NCI-H82 treated with DMSO at 0.1 percent for 48 hours (cell line): ENCODE measurements at regions not wholly inside any gene's neighbourhood (a gene's known extent, or its start where the extent isn't known, plus 50 kb on each side); places are given as distances from the start of the nearest gene placed in this dataset.
"Not testable (repeated sequence)": the region's sequence is repeated elsewhere in the genome, so short reads cannot be mapped to it uniquely, and the experiment has no call there.

Experiments used
- DNase-seq: peaks from one replicate; lab custom pipeline; 2025; ENCODE audit not compliant: unreplicated experiment; lab: John Stamatoyannopoulos, UW

DNA sequence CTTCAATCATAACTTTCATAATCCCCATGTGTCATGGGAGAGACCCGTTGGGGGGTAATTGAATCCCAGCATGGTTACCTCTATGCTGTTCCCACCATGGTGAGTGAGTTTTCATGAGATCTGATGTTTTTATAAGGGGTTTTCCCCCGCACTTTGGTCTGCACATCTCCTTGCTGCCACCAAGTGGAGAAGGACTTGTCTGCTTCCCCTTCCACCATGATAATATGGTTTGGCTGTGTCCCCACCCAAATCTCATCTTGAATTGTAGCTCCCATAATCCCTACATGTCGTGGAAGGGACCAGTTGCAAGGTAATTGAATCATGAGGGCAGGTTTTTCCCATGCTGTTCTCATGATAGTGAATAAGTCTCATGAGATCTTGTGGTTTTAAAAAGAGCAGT lies 524.9 kb downstream of the SLITRK5 start:
- no peak for DNase-seq

DNA sequence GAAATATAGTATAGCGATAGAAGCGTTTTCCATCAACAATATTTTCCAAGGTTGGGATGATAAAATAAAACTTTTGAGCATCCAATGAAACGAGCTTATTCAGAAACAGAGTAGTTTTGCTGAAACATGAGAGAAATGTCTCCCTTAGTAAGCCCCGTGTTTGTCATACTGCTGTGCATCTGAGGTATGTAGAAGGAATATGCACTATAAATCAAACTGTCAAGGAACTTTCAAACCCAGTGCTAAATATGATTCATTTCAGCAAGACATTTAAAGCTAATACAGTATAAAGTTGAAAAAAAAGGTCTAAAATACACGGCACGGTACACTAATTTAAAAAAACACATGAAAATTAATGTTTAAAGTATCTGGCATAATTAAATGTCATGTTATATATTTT lies 546.2 kb downstream of the SLITRK5 start:
- DNase-seq, result no peak

DNA sequence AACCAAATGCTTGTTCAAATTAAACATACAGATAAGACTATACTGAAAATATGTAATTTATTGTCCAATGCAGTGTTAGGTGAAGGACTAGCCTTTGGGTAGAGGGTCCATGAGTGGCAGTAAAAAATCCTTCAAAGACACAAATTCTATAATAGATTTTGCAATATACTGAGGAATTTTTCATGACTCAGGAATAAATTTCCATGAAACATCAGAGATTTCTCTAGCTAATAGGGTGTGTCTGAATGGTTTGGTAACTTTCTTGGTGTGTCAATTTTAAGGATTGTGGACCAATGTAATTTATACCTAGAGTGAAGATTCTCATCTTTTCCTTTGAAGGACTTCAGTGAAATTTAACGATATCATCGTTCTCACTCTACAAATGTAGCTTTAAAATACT lies 546.7 kb downstream of the SLITRK5 start:
- DNase-seq, result no peak

DNA sequence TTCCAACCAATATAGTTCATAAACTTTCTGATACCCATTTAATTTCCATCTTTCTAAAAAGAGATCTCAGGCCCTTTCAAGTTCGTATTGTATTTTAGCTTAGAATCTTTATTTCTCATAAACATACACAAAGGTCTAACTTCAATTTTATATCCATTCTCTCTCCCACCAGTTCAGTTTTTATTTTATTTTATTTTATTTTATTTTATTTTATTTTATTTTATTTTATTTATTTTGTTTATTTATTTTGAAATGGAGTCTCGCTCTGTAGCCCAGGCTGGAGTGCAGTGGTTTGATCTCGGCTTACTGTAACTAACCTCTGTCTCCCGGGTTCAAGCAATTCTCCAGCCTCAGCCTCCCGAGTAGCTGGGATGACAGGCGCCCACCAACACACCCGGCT lies 552.8 kb downstream of the SLITRK5 start:
- DNase-seq, result no peak

DNA sequence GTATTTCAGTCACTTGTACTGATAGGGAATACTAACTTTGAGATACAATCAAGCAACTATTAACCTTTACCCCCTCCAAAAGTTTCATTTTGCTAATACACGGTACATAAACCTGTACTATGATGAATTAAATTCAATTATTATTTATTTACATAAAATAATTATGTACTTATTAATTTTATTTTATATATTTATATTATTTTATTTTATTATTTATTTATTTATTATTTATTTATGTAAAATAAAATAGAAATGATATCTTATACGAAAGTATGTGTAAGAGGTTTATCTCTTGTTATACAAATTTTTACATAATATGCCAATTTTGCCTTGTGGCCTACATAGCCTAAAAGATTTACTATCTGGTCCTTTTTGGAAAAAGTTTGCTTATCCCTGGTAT lies 564.3 kb downstream of the SLITRK5 start:
- no peak for DNase-seq

DNA sequence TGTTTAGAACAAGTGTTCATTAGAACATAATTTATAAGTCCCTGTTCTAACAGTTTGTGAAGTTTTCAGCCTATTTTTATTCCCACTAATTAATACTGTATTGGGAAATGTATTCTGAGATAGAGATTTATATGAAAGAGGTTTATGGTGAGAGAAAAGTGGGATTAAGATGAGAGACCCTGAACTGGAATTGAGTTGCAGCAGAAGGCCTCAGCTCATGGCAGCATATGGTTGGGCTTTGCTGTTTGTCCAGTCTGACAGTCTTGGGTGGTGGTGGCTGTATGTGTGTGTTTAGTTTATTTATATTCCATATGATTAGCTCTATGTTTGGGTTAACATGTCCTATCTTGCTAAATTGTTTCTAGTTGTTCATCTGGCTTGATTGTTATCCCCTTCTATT lies 575.1 kb downstream of the SLITRK5 start:
- no peak for DNase-seq

DNA sequence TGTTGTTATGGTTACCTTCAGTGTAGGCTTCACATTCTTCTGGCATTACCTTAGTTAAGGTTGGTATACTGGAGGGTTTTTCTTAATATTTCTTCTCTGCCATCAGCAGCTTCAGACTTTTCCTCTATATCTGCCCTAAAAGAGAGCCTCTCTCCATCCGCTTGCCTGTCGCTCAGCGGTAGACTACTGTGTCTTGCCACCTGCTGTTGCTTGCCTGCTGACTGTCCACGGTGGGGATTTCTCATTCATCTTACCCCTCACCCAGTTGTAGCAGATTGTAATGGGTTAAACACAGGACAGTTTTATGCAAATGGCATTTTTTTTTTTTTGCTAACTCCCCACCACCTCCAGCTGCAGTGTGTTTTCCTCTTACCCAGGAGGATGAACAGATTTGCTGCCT lies 577.2 kb downstream of the SLITRK5 start:
- DNase-seq, result no peak

DNA sequence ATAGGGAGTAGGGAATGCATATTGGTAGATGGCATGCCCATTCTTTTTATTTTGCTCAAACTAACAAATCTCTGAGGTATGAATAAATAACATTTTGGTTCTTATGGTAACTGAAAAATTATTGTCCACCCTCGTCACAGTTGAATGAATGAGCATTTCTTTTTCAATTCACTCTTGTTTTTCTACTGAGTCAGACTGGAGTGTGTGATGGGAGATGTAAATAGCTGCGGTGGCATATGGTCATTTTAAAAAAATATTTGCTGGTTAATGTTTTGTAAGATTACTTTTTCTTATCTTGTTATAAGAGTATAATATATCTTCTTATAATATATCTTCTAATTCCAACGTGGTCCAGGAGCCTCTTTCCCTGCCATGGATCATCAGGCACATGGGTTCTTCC lies 586.5 kb downstream of the SLITRK5 start:
- DNase-seq, result no peak

DNA sequence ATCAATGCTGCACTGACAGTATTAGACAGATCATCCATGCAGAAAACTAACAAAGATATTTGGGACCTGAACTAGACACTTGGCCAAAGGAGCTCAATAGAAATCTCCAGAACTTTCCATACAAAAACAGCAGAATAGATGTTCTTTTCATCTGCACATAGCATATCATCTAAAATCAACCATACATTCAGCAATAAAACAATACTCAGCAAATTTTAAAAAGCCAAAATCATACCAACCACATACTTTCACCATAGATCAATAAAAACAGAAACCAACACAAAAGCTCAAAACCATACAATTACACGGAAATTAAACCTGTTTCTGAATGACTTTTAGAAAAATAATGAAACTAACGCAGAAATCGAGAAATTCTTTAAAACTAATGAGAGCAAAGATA lies 592.6 kb downstream of the SLITRK5 start:
- DNase-seq, result no peak

DNA sequence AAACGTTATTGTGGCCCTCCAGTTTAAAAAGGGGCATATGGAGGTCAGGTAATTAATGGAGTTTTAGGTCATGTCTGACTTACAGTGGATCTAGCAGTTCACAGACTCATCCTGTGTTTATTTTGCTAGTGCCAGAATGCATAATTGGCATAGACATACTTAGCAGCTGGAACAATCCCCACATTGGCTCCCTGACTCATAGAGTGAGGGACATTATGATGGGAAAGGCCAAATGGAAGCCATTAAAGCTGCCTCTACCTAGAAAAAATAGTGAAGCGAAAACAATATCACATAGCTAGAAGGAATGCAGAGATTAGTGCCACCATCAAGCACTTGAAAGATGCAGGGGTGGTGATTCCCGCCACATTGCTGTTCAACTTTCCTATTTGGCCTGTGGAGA lies 610.7 kb downstream of the SLITRK5 start:
- DNase-seq, result no peak

DNA sequence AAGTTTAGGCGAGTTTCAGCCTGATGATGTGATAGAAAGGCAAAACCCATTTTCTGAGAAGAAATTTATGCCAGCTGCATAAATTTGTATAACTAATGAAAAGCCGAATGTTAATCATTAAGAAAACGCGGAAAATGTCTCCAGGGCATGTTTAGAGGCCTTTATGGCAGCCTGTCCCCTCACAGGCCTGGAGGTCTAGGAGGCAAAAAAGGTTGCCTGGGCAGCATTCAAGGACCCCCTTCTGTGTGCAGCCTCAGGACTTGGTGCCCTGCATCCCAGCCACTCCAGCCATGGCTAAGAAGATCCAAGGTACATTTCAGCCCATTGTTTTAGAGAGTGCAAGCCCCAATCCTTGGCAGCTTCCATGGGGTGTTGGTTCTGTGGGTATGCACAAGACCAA lies 614.2 kb downstream of the SLITRK5 start:
- DNase-seq, result no peak

DNA sequence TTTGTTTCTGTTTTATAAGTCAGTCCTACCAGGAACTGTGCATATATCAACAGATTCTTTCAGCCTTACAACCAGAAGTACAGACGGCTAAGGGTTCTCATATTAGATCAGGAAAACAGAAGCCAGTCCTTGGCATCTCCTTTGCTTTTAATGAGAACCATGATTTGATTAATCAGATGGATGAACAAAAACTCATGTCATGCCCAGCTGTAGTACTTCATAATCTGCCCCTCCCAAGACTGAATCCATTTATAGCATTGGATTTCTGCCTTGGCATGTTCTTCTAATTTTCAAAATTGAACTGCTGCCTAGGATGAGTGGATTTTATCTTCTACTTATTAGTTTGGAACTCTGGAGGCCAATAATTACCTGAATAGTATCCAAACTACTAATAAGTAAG lies 617.2 kb downstream of the SLITRK5 start:
- no peak for DNase-seq

DNA sequence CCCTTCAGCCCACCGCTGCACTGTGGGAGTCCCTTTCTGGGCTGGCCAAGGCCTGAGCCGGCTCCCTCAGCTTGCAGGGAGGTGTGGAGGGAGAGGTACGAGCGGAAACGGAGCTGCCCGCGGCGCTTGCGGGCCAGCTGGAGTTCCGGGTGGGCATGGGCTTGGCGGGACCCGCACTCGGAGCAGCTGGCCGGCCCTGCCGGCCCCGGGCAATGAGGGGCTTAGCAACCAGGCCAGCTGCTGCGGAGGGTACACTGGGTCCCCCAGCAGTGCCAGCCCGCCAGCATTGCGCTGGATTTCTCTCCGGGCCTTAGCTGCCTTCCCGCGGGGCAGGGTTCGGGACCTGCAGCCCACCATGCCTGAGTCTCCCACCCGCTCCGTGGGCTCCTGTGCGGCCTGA lies 620.6 kb downstream of the SLITRK5 start:
- not testable (repeated sequence) for DNase-seq

DNA sequence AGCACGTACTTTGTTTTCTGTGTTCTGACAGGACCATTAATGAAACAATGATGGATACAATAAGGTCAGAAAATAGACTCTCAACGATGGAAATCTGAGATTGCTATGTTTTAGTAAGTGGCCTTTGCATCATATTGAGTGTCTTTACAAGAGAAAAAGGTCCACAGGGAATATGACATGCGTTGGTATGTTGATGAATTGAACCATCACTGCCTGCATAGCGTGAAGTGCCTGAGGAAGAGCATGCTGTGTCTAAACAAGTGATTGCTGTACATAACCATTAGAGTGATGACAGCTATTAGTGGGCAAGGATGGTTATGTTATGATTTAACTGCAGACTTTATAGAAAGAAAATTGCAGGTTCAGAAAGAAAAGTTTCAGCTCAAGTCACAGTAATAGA lies 623.2 kb downstream of the SLITRK5 start:
- DNase-seq, result no peak

DNA sequence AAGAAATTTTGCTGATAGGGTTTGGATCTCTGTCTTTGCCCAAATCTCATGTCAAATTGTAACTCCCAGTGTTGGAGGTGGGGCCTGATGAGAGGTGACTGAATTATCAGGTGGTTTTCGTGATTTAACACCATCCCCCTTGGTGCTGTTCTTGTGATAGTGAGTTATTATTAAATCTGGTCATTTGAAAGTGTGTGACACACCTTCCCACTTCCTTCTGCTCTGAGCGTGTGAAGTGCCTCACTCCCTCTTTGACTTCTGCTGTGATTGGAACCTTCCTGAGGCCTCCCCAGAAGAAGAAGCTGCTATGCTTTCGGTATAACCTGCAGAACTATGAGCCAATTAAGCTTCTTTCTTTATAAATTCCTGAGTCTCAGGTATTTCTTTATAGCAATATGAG lies 632.0 kb downstream of the SLITRK5 start:
- no peak for DNase-seq

DNA sequence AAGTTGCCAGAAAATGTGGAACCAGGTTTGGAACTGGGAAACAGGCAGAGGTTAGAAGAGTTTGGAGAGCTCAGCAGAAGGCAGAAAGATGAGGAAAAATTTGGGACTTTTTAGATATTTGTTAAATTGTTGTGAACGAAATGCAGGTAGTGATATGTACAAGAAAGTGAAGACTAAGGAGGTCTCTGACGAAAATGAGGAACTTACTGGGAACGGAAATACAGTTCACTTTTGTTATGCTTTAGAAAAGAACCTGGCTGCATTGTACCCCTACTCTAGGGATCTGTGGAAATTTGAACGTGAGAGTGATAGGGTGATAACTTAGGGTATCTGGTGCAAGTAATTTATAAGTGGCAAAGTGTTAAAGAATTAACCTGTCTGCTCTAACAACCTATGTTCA lies 632.4 kb downstream of the SLITRK5 start:
- no peak for DNase-seq

DNA sequence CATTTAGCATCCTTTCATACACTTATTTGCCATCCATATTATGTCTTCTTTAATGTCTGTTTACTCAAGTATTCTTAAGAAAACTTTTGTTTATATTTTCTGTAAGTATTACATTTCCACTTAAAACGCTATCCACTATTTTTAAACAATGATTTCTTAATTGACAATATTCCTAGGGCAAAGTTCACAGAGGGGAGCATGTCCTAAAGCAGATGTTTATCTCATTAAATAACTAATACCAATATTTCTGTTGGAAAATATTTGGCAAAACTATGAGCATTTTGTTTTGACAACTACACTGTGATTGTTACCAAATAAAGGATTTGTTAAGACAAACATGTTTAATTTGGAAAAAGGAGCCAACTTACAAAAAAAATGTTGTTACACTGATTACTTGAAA lies 643.3 kb downstream of the SLITRK5 start:
- no peak for DNase-seq

DNA sequence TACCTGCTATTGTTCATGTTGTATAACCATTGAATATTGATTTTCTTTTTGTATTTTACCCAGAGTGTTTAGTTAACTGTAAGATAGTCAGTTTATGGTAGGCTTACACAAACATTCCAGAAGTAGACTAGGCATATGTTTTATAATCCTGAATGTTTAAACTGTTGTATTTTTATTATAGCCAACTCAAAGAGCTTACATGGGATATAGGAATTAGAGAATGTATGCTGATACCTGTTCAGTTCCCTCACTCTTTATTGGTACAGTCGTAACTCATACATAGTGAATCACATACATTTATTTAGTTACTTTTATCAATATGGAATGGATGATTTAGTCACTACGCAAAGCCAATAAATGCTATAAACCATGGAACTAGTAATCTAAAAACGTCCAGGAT lies 657.9 kb downstream of the SLITRK5 start:
- no peak for DNase-seq

DNA sequence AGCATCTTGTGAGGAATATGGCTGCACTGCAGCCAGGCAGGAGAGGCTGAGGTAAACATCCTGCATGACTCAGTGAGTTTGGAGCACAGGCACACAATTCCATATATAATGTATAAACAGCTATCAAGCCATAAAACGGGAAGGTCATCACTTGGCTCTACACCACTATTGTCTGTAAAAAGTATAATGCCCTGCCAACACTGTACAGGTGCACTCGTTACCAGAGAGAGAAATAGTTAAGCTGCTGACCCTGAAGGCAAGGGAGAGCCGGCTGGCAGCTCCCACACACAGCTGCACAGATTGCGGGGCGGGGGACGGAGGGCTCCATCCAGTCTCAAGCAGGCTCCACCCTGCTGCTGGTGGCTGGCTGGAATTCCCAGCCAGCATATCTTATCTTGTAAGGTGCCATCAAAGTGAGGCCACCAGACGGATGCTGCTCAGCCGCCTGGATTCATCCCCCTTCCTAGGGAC lies 668.1 kb downstream of the SLITRK5 start:
- no peak for DNase-seq

DNA sequence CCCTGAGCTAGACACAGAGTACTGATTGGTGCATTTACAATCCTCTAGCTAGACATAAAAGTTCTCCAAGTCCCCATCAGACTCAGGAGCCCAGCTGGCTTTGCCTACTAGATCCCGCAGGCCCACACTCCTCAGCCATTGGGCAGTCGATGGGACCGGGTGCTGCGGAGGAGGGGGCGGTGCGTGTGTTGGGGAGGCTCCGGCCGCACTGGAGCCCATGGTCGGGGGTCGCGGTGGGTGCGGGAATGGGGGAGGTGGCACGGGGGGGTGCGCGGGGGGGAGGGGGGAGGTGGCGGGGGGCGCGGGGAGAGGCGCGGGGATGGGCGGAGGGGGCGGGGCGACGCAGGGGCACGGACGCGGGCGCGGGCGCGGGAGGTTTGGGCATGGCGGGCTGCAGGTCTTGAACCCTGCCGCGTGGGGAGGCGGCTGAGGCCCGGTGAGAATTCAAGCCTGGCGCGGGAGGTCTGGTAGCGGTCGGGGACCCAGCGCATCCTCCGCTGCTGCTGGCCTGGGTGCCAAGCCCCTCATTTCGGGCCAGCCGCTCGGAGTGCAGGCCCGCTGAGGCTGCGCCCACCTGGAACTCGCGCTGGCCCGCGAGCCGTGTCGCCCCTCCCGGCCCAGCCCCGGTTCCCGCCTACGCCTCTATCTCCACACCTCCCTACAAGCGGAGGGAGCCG lies 674.1 kb downstream of the SLITRK5 start:
- no peak for DNase-seq

DNA sequence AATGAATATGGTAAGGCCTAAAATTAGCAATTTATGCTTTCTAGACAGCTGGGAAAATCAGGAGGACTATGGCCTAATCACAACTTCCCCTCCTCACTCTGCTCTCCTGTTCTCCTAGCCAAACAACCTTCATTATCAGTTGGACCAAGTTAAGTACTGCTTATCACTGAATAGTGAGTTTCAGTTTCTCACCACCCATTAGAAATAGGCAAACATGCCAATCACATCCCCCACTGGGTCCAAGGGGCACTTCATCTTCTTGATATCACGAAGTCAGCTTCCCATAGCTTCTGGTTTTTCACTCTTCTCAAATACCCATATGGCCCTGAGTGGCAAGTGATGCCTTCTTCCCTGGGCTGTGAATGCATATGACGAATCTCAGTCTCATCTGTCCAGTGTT lies 689.6 kb downstream of the SLITRK5 start:
- DNase-seq, result no peak

DNA sequence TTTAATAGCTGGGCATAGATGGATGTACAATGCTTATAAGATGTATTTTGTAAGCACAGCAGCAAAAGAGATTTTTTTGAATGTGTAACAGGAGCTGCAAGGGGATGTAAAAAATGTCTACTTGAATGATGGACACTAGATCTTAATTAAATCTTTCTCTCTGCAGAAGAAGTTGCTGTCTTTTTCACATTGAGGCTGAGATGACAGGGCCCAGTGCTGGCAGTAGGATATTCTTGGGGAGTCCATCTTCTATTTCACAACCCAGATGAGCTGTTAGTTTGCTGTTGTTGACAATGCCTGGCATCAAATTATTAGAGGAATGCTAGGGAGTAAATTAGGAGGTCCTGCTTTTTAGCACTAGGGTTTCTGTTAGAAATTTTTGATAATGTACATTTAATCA lies 698.7 kb downstream of the SLITRK5 start:
- DNase-seq, result no peak

DNA sequence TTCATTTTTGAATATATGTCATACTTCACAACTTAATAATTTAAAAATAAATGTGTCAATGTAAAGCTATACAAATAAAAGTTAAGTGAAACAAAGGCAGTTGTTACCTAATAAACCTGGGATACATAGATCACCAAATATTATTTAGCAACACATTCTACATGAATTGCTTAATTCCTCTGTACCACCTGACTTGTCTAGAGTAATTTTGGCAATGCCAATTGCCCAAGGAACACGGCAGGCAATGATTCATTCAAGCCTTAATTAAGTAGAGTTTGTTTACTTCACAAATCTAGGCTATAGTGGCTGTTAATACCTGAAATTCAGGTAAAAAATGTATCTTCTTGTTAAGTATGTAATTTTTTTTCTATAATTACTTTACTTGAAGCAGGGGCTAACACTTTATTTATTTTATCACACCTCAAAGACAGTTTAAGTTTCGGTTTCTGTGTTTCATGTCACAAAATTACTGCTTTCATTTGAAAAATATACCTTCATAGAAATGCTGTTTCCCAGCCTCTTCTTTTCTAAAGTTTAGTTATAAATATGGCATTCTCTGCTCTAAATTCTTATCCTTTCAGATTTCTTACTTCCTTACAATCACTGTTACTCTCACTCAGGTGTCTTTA lies 705.7 kb downstream of the SLITRK5 start:
- no peak for DNase-seq
